A549 (cell line): ENCODE measurements at regions not wholly inside any gene's neighbourhood (a gene's known extent, or its start where the extent isn't known, plus 50 kb on each side); places are given as distances from the start of the nearest gene placed in this dataset.
A peak's percentile ranks its signal among the peaks of the same experiment; 100 is the strongest.

Experiments used
- ATAC-seq, 2 experiments: fragments of 200-7000 bp in 1 of 2; fragments of >200 bp in 1 of 2; cut with Nextera tagmentation in 1 of 2; cut with Tn5 transposase in 1 of 2; 3 replicates each; pipeline versions ENCODE4 v1.8.0 to v1.9.1; 2018 to 2020; ENCODE audit warnings: mild to moderate bottlenecking in 1 of 2, moderate library complexity in 1 of 2
- CTCF ChIA-PET: fragments of 300-600 bp; sonication (Branson Sonifier 250); formaldehyde crosslinking; extraction: SDS; loops from one replicate; lab custom pipeline; 2021; ENCODE audit warnings: antibody characterized with exemption, inconsistent platforms; lab: Yijun Ruan, JAX
- POLR2A ChIA-PET: fragments of 350-600 bp; formaldehyde crosslinking; extraction: SDS; loops from one replicate; lab custom pipeline; 2021; ENCODE audit warnings: antibody characterized with exemption, inconsistent platforms; lab: Yijun Ruan, JAX
- DNase-seq, 2 experiments: peaks; one replicate each; pipeline versions ENCODE4 v3.0.0 to v3.0.0-alpha.2; 2011 to 2016; ENCODE audit warnings: low read depth in 1 of 2, low spot score in 1 of 2
- FAIRE-seq: peaks from 2 replicates; lab custom pipeline; 2011; peaks lifted over from hg19 to GRCh38; lab: Jason Lieb, UNC
- H3K27ac ChIP-seq, 2 experiments: fragments of >200 bp; sonication (Bioruptor Twin); formaldehyde crosslinking; 3 replicates each; pipeline ENCODE4 v1.5.1; 2016 to 2017
- H3K4me1 ChIP-seq: fragments of >200 bp; sonication (Bioruptor Twin); formaldehyde crosslinking; 3 replicates; pipeline ENCODE4 v1.6.1; 2016
- H3K4me2 ChIP-seq: fragments of >200 bp; sonication (Bioruptor Twin); formaldehyde crosslinking; 3 replicates; pipeline ENCODE4 v1.6.1; 2016
- H3K4me3 ChIP-seq: fragments of >200 bp; sonication (Bioruptor Twin); formaldehyde crosslinking; 3 replicates; pipeline ENCODE4 v1.5.1; 2016
- H3K9me3 ChIP-seq: fragments of >200 bp; sonication (Bioruptor Twin); formaldehyde crosslinking; 3 replicates; pipeline ENCODE4 v1.6.1; 2016
- CEBPB ChIP-seq, 2 experiments: fragments of >200 bp in 1 of 2; sonication (Bioruptor Twin) in 1 of 2; formaldehyde crosslinking in 1 of 2; IDR thresholded peaks; 2 replicates each; pipeline ENCODE4 v1.6.1; 2012 to 2016
- CTCF ChIP-seq: fragments of >200 bp; sonication (Bioruptor Twin); formaldehyde crosslinking; IDR thresholded peaks from 3 replicates; pipeline ENCODE4 v1.5.1; 2016
- EHMT2 ChIP-seq: fragments of 200-600 bp; sonication (generic); IDR thresholded peaks from 2 replicates; pipeline ENCODE4 v1.6.1; 2016; ENCODE audit warnings: antibody characterized with exemption, low read depth, mild to moderate bottlenecking, moderate library complexity
- FOSB ChIP-seq: fragments of 250-450 bp; sonication (Bioruptor Pico); IDR thresholded peaks from 2 replicates; pipeline ENCODE4 v1.5.0; 2020; ENCODE audit warnings: mild to moderate bottlenecking, moderate library complexity
- HMGXB4 ChIP-seq: fragments of 250-450 bp; sonication (Bioruptor Pico); IDR thresholded peaks from 2 replicates; pipeline ENCODE4 v1.5.0; 2021; ENCODE audit warnings: mild to moderate bottlenecking, moderate library complexity, borderline replicate concordance
- HOXB13 ChIP-seq: fragments of 250-450 bp; sonication (Bioruptor Pico); IDR thresholded peaks from 2 replicates; pipeline ENCODE4 v1.5.0; 2020; ENCODE audit warnings: low read depth, mild to moderate bottlenecking, moderate library complexity
- JUNB ChIP-seq: fragments of >200 bp; sonication (Bioruptor Twin); formaldehyde crosslinking; IDR thresholded peaks from 2 replicates; pipeline ENCODE4 v1.6.1; 2016
- KDM1A ChIP-seq: fragments of 200-600 bp; sonication (generic); IDR thresholded peaks from 2 replicates; pipeline ENCODE4 v1.6.1; 2016; ENCODE audit warnings: low read depth, mild to moderate bottlenecking
- KDM5A ChIP-seq: fragments of 200-600 bp; sonication (generic); IDR thresholded peaks from 2 replicates; pipeline ENCODE4 v1.6.1; 2016; ENCODE audit warnings: antibody characterized with exemption, mild to moderate bottlenecking
- NFE2L2 ChIP-seq: fragments of 150-350 bp; conservative IDR thresholded peaks from 2 replicates; pipeline ENCODE4 v1.6.1; 2014; ENCODE audit warnings: low read length
- PBX3 ChIP-seq: IDR thresholded peaks from 2 replicates; pipeline ENCODE4 v1.6.1; 2012
- POLR2A ChIP-seq: IDR thresholded peaks from 2 replicates; pipeline ENCODE4 v1.6.1; 2012; ENCODE audit warnings: mild to moderate bottlenecking, low read length
- POLR2AphosphoS2 ChIP-seq: conservative IDR thresholded peaks from 2 replicates; pipeline ENCODE4 v1.6.1; 2012; ENCODE audit warnings: low read length, improper control_type of control experiment, inconsistent platforms
- RAD21 ChIP-seq, 2 experiments: fragments of >200 bp in 1 of 2; sonication (Bioruptor Twin) in 1 of 2; formaldehyde crosslinking in 1 of 2; IDR thresholded peaks in 1 of 2; conservative IDR thresholded peaks in 1 of 2; 2 replicates in 1 of 2; 3 replicates in 1 of 2; pipeline ENCODE4 v1.6.1; 2012 to 2018; ENCODE audit warnings: inconsistent platforms in 1 of 2
- RARB ChIP-seq: fragments of 250-450 bp; sonication (Bioruptor Pico); IDR thresholded peaks from 2 replicates; pipeline ENCODE4 v1.8.0; 2021; ENCODE audit warnings: mild to moderate bottlenecking, moderate library complexity
- REST ChIP-seq: fragments of 200-600 bp; sonication (generic); IDR thresholded peaks from 2 replicates; pipeline ENCODE4 v1.6.1; 2016; ENCODE audit warnings: antibody characterized with exemption, mild to moderate bottlenecking, moderate library complexity
- SREBF2 ChIP-seq: fragments of 450-650 bp; IDR thresholded peaks from 2 replicates; pipeline ENCODE4 v1.6.1; 2014; ENCODE audit warnings: mild to moderate bottlenecking, moderate library complexity
- TP53 ChIP-seq: fragments of 250-450 bp; sonication (Bioruptor Pico); IDR thresholded peaks from 2 replicates; pipeline ENCODE4 v1.5.0; 2021; ENCODE audit warnings: mild to moderate bottlenecking, moderate library complexity
- USF2 ChIP-seq: fragments of 450-650 bp; IDR thresholded peaks from 2 replicates; pipeline ENCODE4 v1.6.1; 2014; ENCODE audit warnings: antibody characterized with exemption
- ZC3H11A ChIP-seq: fragments of 450-650 bp; IDR thresholded peaks from 2 replicates; pipeline ENCODE4 v1.6.1; 2014; ENCODE audit warnings: antibody characterized with exemption, mild to moderate bottlenecking
- WGBS: methylation state at CpG from one replicate; pipeline ENCODE4 v1.1.6; 2017; ENCODE audit errors: missing lambda C conversion rate; 5-methylcytosine and 5-hydroxymethylcytosine counted together

GRCh38 chr9:107942856-107943255, 453.3 kb upstream of the KLF4 start:
- no peak for TF ChIP-seq RAD21 (conservative IDR thresholded peaks at IDR 0.05 in 1 of 2, IDR thresholded peaks at IDR 0.05 in 1 of 2)
- TF ChIP-seq PBX3 = no peak
- TF ChIP-seq NFE2L2 = no peak
- no peak for TF ChIP-seq ZC3H11A
- TF ChIP-seq RARB (CRISPR knock-in tag) = no peak
- TF ChIP-seq SREBF2 = no peak
- TF ChIP-seq POLR2A = no peak
- no peak for TF ChIP-seq EHMT2
- no peak for TF ChIP-seq JUNB
- TF ChIP-seq HOXB13 = no peak
- no peak for TF ChIP-seq HMGXB4
- no peak for TF ChIP-seq CEBPB (IDR thresholded peaks at IDR 0.05)
- no peak for TF ChIP-seq POLR2AphosphoS2
- TF ChIP-seq USF2 = no peak
- no peak for TF ChIP-seq REST
- no peak for TF ChIP-seq TP53 (CRISPR knock-in tag)
- TF ChIP-seq KDM1A = no peak
- no peak for TF ChIP-seq KDM5A
- TF ChIP-seq, all 56 proteins: peak for 0
- FAIRE-seq (no peak), ATAC-seq (no peak), DNase-seq (peak in 1 of 2 experiments; percentile 10)
- no peak overlapping the region for H3K27ac ChIP-seq
- CTCF ChIA-PET = interaction anchor here (0.6 to 1.2 kb wide), 2 partner anchors 21 to 477 kb away, joined by 3 read pairs; no protein-coding TSS in a partner anchor
- POLR2A ChIA-PET = no interaction called here
- H3K4me2 ChIP-seq = no peak overlapping the region
- WGBS = 65% methylated on average over 2 of the region's 2 CpGs
- H3K9me3 ChIP-seq = no peaks in the 10 kb centered on the region
- H3K4me1 ChIP-seq = no peaks in the 10 kb centered on the region; the same call in 2 of the 3 replicates
- no peak overlapping the region for H3K4me3 ChIP-seq

GRCh38 chr9:107942291-107942690, 452.7 kb upstream of the KLF4 start:
- H3K9me3 ChIP-seq = no peaks in the 10 kb centered on the region
- POLR2A ChIA-PET = no interaction called here
- no peak for ATAC-seq

More at GRCh38 chr9:107942291-107942690, 452.7 kb upstream of the KLF4 start:
- TF ChIP-seq FOSB (CRISPR knock-in tag) (no peak), CTCF (no peak)
- no peak overlapping the region for H3K4me3 ChIP-seq
- CTCF ChIA-PET = interaction anchor here (1.2 kb wide), 1 partner anchor 21 kb away, joined by 3 read pairs; no protein-coding TSS in a partner anchor
- H3K4me2 ChIP-seq = no peak overlapping the region
- no peak for DNase-seq
- 3% methylated on average over 1 of the region's 1 CpG for WGBS
- no peaks in the 10 kb centered on the region; the same call in 2 of the 3 replicates for H3K4me1 ChIP-seq
- FAIRE-seq = no peak
- no peak overlapping the region for H3K27ac ChIP-seq
